Panc1 (cell line): ENCODE measurements at regions not wholly inside any gene's neighbourhood (a gene's known extent, or its start where the extent isn't known, plus 50 kb on each side); places are given as distances from the start of the nearest gene placed in this dataset.

ENCODE experiments used
- ATAC-seq: fragments of 200-7000 bp; cut with Tn5 transposase; 2 replicates; pipeline ENCODE4 v1.9.1; 2020; ENCODE audit warnings: mild to moderate bottlenecking, moderate library complexity
- BruUV-seq: library from RNA; stranded (reverse); fragments of 400-500 nt; replicated peaks from 2 replicates; lab custom pipeline; 2021; lab: Mats Ljungman, UMichigan
- CTCF ChIA-PET: fragments of 300-600 bp; sonication (Branson Sonifier 250); formaldehyde crosslinking; loops from one replicate; lab custom pipeline; 2022; ENCODE audit warnings: antibody characterized with exemption; lab: Charles Lee
- POLR2A ChIA-PET: fragments of 300-600 bp; sonication (Branson Sonifier 250); formaldehyde crosslinking; loops from one replicate; lab custom pipeline; 2022; ENCODE audit warnings: antibody characterized with exemption; lab: Charles Lee
- DNase-seq: peaks from one replicate; pipeline ENCODE4 v3.0.0-alpha.2; 2010; ENCODE audit warnings: low read depth, low spot score
- H3K27ac ChIP-seq: 2 replicates; pipeline ENCODE4 v1.5.1; 2011; ENCODE audit warnings: mild to moderate bottlenecking, low read length, inconsistent platforms
- H3K27me3 ChIP-seq: fragments of 200-500 bp; sonication (Bioruptor generic); 2 replicates; pipeline ENCODE4 v1.6.0; 2014; ENCODE audit warnings: low read length, inconsistent platforms; ENCODE audit not compliant: control insufficient read depth, insufficient read depth
- H3K36me3 ChIP-seq: fragments of 200-500 bp; sonication (Bioruptor generic); 2 replicates; pipeline ENCODE4 v1.5.1; 2014; ENCODE audit warnings: inconsistent platforms, mild to moderate bottlenecking, low read length, moderate library complexity; ENCODE audit not compliant: control insufficient read depth, insufficient read depth
- H3K4me1 ChIP-seq: 2 replicates; pipeline ENCODE4 v1.5.1; 2011; ENCODE audit warnings: inconsistent platforms, mild to moderate bottlenecking, low read length, moderate library complexity; ENCODE audit not compliant: control insufficient read depth, insufficient read depth
- H3K4me3 ChIP-seq, 2 experiments: 2 replicates each; pipeline ENCODE4 v1.5.1; 2011 to 2012; ENCODE audit warnings: low read depth in 2 of 2, low read length in 2 of 2, mild to moderate bottlenecking in 2 of 2, inconsistent platforms in 1 of 2, moderate library complexity in 1 of 2
- H3K9me3 ChIP-seq: fragments of 200-500 bp; sonication (Bioruptor generic); 2 replicates; pipeline ENCODE4 v1.5.1; 2014; ENCODE audit warnings: low read depth, mild to moderate bottlenecking, inconsistent platforms, low read length, moderate library complexity; ENCODE audit not compliant: control insufficient read depth, insufficient read depth
- CTCF ChIP-seq: fragments of 450-650 bp; IDR thresholded peaks from 2 replicates; pipeline ENCODE4 v1.5.1; 2017; ENCODE audit warnings: mild to moderate bottlenecking
- POLR2AphosphoS5 ChIP-seq: IDR thresholded peaks from 2 replicates; pipeline ENCODE4 v1.6.1; 2012; ENCODE audit warnings: mild to moderate bottlenecking, low read depth, low read length, moderate library complexity
- REST ChIP-seq, 2 experiments: IDR thresholded peaks; 2 replicates each; pipeline ENCODE4 v1.6.1; 2011 to 2012; ENCODE audit warnings: low read depth in 2 of 2, control low read depth in 1 of 2, low read length in 1 of 2, mild to moderate bottlenecking in 1 of 2, moderate library complexity in 1 of 2; ENCODE audit not compliant: insufficient read depth in 1 of 2
- SIN3A ChIP-seq: IDR thresholded peaks from 2 replicates; pipeline ENCODE4 v1.6.1; 2012; ENCODE audit warnings: low read depth, mild to moderate bottlenecking, low read length, moderate library complexity, borderline replicate concordance; ENCODE audit not compliant: insufficient read depth
- TCF7L2 ChIP-seq: IDR thresholded peaks from 2 replicates; pipeline ENCODE4 v1.6.1; 2011; ENCODE audit warnings: mild to moderate bottlenecking, low read depth, low read length, inconsistent platforms
- in situ Hi-C: cut with HindIII; loops from 2 replicates; pipeline ENCODE4 v1.10.0; 2016; ENCODE audit warnings: low sequenced_read_pairs, low pct_unique_long_range_greater_than_20kb
- intact Hi-C: fragments of 100-400 bp; cut with micrococcal nuclease; formaldehyde crosslinking; loops from one replicate; pipeline ENCODE4 v1.10.0; 2022; ENCODE audit not compliant: unreplicated experiment

GRCh38 chr9:88028338-88028737 is 54.0 kb upstream of the CDK20 start:
- intact Hi-C loops, result no loop called here
- no peak overlapping the region for H3K4me3 ChIP-seq

GRCh38 chr9:88026118-88026479 is 51.8 kb upstream of the CDK20 start:
- Histone ChIP-seq H3K9me3 (no peaks in the 10 kb centered on the region), H3K27me3 (no peaks in the 10 kb centered on the region), H3K36me3 (no peaks in the 10 kb centered on the region), H3K4me3 (no peak overlapping the region), H3K4me1 (no peaks in the 10 kb centered on the region), H3K27ac (no peak overlapping the region)
- BruUV-seq, result no TSS peak
- no peak for TF ChIP-seq SIN3A
- TF ChIP-seq REST (IDR thresholded peaks at IDR 0.05; ENCODE audit: insufficient read depth in 1 of 2, low read depth in 2 of 2, low read length in 1 of 2), result no peak
- TF ChIP-seq CTCF, result no peak
- TF ChIP-seq POLR2AphosphoS5, result no peak
- TF ChIP-seq TCF7L2, result no peak
- CTCF ChIA-PET, result no interaction called here
- in situ Hi-C loops (no loop called here), intact Hi-C loops (no loop called here)
- ATAC-seq (no peak), DNase-seq (no peak)
- POLR2A ChIA-PET, result no interaction called here

More at GRCh38 chr9:88028338-88028737, 54.0 kb upstream of the CDK20 start:
- no peaks in the 10 kb centered on the region for H3K9me3 ChIP-seq
- no peaks in the 10 kb centered on the region; the same call in 1 of the 2 replicates for H3K4me1 ChIP-seq
- POLR2A ChIA-PET, result no interaction called here
- BruUV-seq, result no TSS peak
- TF ChIP-seq SIN3A (no peak), TCF7L2 (no peak), REST (IDR thresholded peaks at IDR 0.05; ENCODE audit: insufficient read depth in 1 of 2, low read depth in 2 of 2, low read length in 1 of 2) (no peak), POLR2AphosphoS5 (no peak), CTCF (no peak)
- CTCF ChIA-PET, result no interaction called here
- H3K27ac ChIP-seq, result no peak overlapping the region
- ATAC-seq (no peak), DNase-seq (no peak)
- H3K27me3 ChIP-seq, result no peaks in the 10 kb centered on the region
- H3K36me3 ChIP-seq, result no peaks in the 10 kb centered on the region
- in situ Hi-C loops, result no loop called here
